ENCODE measurements at regions not wholly inside any gene's neighbourhood (a gene's known extent, or its start where the extent isn't known, plus 50 kb on each side); places are given as distances from the start of the nearest gene placed in this dataset.
"Not testable (repeated sequence)": the region's sequence is repeated elsewhere in the genome, so short reads cannot be mapped to it uniquely, and the experiment has no call there.

- no peaks in the 10 kb centered on the region for H3K4me1 ChIP-seq (ENCODE audit: control insufficient read depth in 2 of 2, insufficient read depth in 2 of 2, low read length in 2 of 2)
- H3K36me3 ChIP-seq (ENCODE audit: control insufficient read depth in 2 of 2, insufficient read depth in 2 of 2, low read length in 1 of 2), result no peaks in the 10 kb centered on the region
- no peak for DNase-seq (ENCODE audit: low read depth in 6 of 9, low spot score in 9 of 9)
- H3K27me3 ChIP-seq (ENCODE audit: control insufficient read depth in 2 of 2, insufficient read depth in 1 of 2, low read length in 1 of 2), result no peaks in the 10 kb centered on the region
- H3K4me3 ChIP-seq (ENCODE audit: low read length in 2 of 2), result no peak overlapping the region
- no peaks in the 10 kb centered on the region for H3K9me3 ChIP-seq (ENCODE audit: control insufficient read depth in 2 of 2, insufficient read depth in 1 of 2, low read length in 1 of 2)
- 87% methylated on average over 3 of the region's 3 CpGs for WGBS
- no peak overlapping the region for H3K27ac ChIP-seq (ENCODE audit: low read depth in 1 of 2, low read length in 1 of 2)
Observed at GRCh38 chr2:133993160-133993559, 260.7 kb upstream of the MGAT5 start.

GRCh38 chr2:133998726-133999125 is 255.1 kb upstream of the MGAT5 start:
- H3K4me3 ChIP-seq (ENCODE audit: low read length in 2 of 2); H3K27ac ChIP-seq (ENCODE audit: low read depth in 1 of 2, low read length in 1 of 2); DNase-seq (ENCODE audit: low read depth in 6 of 9, low spot score in 9 of 9); H3K9me3 ChIP-seq (ENCODE audit: control insufficient read depth in 2 of 2, insufficient read depth in 1 of 2, low read length in 1 of 2); H3K27me3 ChIP-seq (ENCODE audit: control insufficient read depth in 2 of 2, insufficient read depth in 1 of 2, low read length in 1 of 2); H3K36me3 ChIP-seq (ENCODE audit: control insufficient read depth in 2 of 2, insufficient read depth in 2 of 2, low read length in 1 of 2); H3K4me1 ChIP-seq (ENCODE audit: control insufficient read depth in 2 of 2, insufficient read depth in 2 of 2, low read length in 2 of 2): not testable (repeated sequence)
- WGBS, result 88% methylated on average over 4 of the region's 4 CpGs

GRCh38 chr2:134002391-134002790 is 251.5 kb upstream of the MGAT5 start:
- Histone ChIP-seq H3K27ac (ENCODE audit: low read depth in 1 of 2, low read length in 1 of 2) (no peak overlapping the region), H3K9me3 (ENCODE audit: control insufficient read depth in 2 of 2, insufficient read depth in 1 of 2, low read length in 1 of 2) (no peaks in the 10 kb centered on the region), H3K4me1 (ENCODE audit: control insufficient read depth in 2 of 2, insufficient read depth in 2 of 2, low read length in 2 of 2) (no peaks in the 10 kb centered on the region), H3K36me3 (ENCODE audit: control insufficient read depth in 2 of 2, insufficient read depth in 2 of 2, low read length in 1 of 2) (no peaks in the 10 kb centered on the region), H3K27me3 (ENCODE audit: control insufficient read depth in 2 of 2, insufficient read depth in 1 of 2, low read length in 1 of 2) (no peaks in the 10 kb centered on the region), H3K4me3 (ENCODE audit: low read length in 2 of 2) (no peak overlapping the region)
- 100% methylated on average over 1 of the region's 1 CpG for WGBS
- no peak for DNase-seq (ENCODE audit: low read depth in 6 of 9, low spot score in 9 of 9)

- H3K27me3 ChIP-seq (ENCODE audit: control insufficient read depth in 2 of 2, insufficient read depth in 1 of 2, low read length in 1 of 2), result no peaks in the 10 kb centered on the region
- H3K4me3 ChIP-seq (ENCODE audit: low read length in 2 of 2), result no peak overlapping the region
- H3K36me3 ChIP-seq (ENCODE audit: control insufficient read depth in 2 of 2, insufficient read depth in 2 of 2, low read length in 1 of 2), result no peaks in the 10 kb centered on the region
- no peaks in the 10 kb centered on the region for H3K9me3 ChIP-seq (ENCODE audit: control insufficient read depth in 2 of 2, insufficient read depth in 1 of 2, low read length in 1 of 2)
- no peak for DNase-seq (ENCODE audit: low read depth in 6 of 9, low spot score in 9 of 9)
- 3% methylated on average over 1 of the region's 1 CpG for WGBS
- no peak overlapping the region for H3K27ac ChIP-seq (ENCODE audit: low read depth in 1 of 2, low read length in 1 of 2)
- H3K4me1 ChIP-seq (ENCODE audit: control insufficient read depth in 2 of 2, insufficient read depth in 2 of 2, low read length in 2 of 2), result no peaks in the 10 kb centered on the region
Observed at GRCh38 chr2:134002921-134003320, 251.0 kb upstream of the MGAT5 start.

GRCh38 chr2:134004467-134004866 is 249.4 kb upstream of the MGAT5 start:
- Histone ChIP-seq H3K27me3 (ENCODE audit: control insufficient read depth in 2 of 2, insufficient read depth in 1 of 2, low read length in 1 of 2) (no peaks in the 10 kb centered on the region), H3K9me3 (ENCODE audit: control insufficient read depth in 2 of 2, insufficient read depth in 1 of 2, low read length in 1 of 2) (no peaks in the 10 kb centered on the region), H3K36me3 (ENCODE audit: control insufficient read depth in 2 of 2, insufficient read depth in 2 of 2, low read length in 1 of 2) (no peaks in the 10 kb centered on the region), H3K4me1 (ENCODE audit: control insufficient read depth in 2 of 2, insufficient read depth in 2 of 2, low read length in 2 of 2) (no peaks in the 10 kb centered on the region), H3K27ac (ENCODE audit: low read depth in 1 of 2, low read length in 1 of 2) (no peak overlapping the region), H3K4me3 (ENCODE audit: low read length in 2 of 2) (no peak overlapping the region)
- 98% methylated on average over 1 of the region's 1 CpG for WGBS
- DNase-seq (ENCODE audit: low read depth in 6 of 9, low spot score in 9 of 9), result no peak

- Histone ChIP-seq H3K4me1 (ENCODE audit: control insufficient read depth in 2 of 2, insufficient read depth in 2 of 2, low read length in 2 of 2) (no peaks in the 10 kb centered on the region), H3K27ac (ENCODE audit: low read depth in 1 of 2, low read length in 1 of 2) (no peak overlapping the region), H3K27me3 (ENCODE audit: control insufficient read depth in 2 of 2, insufficient read depth in 1 of 2, low read length in 1 of 2) (peaks cover 0 to 2% of the 10 kb centered on the region in 2 donors), H3K36me3 (ENCODE audit: control insufficient read depth in 2 of 2, insufficient read depth in 2 of 2, low read length in 1 of 2) (no peaks in the 10 kb centered on the region), H3K9me3 (ENCODE audit: control insufficient read depth in 2 of 2, insufficient read depth in 1 of 2, low read length in 1 of 2) (no peaks in the 10 kb centered on the region), H3K4me3 (ENCODE audit: low read length in 2 of 2) (no peak overlapping the region)
- DNase-seq (ENCODE audit: low read depth in 6 of 9, low spot score in 9 of 9), result no peak
- WGBS, result 49% methylated on average over 1 of the region's 1 CpG
Observed at GRCh38 chr2:134008837-134009236, 245.0 kb upstream of the MGAT5 start.

GRCh38 chr2:134009440-134009839 is 244.4 kb upstream of the MGAT5 start:
- H3K4me1 ChIP-seq (ENCODE audit: control insufficient read depth in 2 of 2, insufficient read depth in 2 of 2, low read length in 2 of 2), result no peaks in the 10 kb centered on the region

GRCh38 chr2:134009906-134010305 is 244.0 kb upstream of the MGAT5 start:
- not testable (repeated sequence) for H3K4me3 ChIP-seq (ENCODE audit: low read length in 2 of 2); H3K27me3 ChIP-seq (ENCODE audit: control insufficient read depth in 2 of 2, insufficient read depth in 1 of 2, low read length in 1 of 2); DNase-seq (ENCODE audit: low read depth in 6 of 9, low spot score in 9 of 9); H3K36me3 ChIP-seq (ENCODE audit: control insufficient read depth in 2 of 2, insufficient read depth in 2 of 2, low read length in 1 of 2); H3K9me3 ChIP-seq (ENCODE audit: control insufficient read depth in 2 of 2, insufficient read depth in 1 of 2, low read length in 1 of 2); H3K4me1 ChIP-seq (ENCODE audit: control insufficient read depth in 2 of 2, insufficient read depth in 2 of 2, low read length in 2 of 2); H3K27ac ChIP-seq (ENCODE audit: low read depth in 1 of 2, low read length in 1 of 2)
- 87% methylated on average over 13 of the region's 17 CpGs for WGBS

More at GRCh38 chr2:134009440-134009839, 244.4 kb upstream of the MGAT5 start:
- Histone ChIP-seq H3K4me3 (ENCODE audit: low read length in 2 of 2) (no peak overlapping the region), H3K9me3 (ENCODE audit: control insufficient read depth in 2 of 2, insufficient read depth in 1 of 2, low read length in 1 of 2) (no peaks in the 10 kb centered on the region), H3K27me3 (ENCODE audit: control insufficient read depth in 2 of 2, insufficient read depth in 1 of 2, low read length in 1 of 2) (peaks cover 0 to 2% of the 10 kb centered on the region in 2 donors), H3K27ac (ENCODE audit: low read depth in 1 of 2, low read length in 1 of 2) (no peak overlapping the region), H3K36me3 (ENCODE audit: control insufficient read depth in 2 of 2, insufficient read depth in 2 of 2, low read length in 1 of 2) (no peaks in the 10 kb centered on the region)
- no peak for DNase-seq (ENCODE audit: low read depth in 6 of 9, low spot score in 9 of 9)
- 94% methylated on average over 8 of the region's 8 CpGs for WGBS

- Histone ChIP-seq H3K36me3 (ENCODE audit: control insufficient read depth in 2 of 2, insufficient read depth in 2 of 2, low read length in 1 of 2) (no peaks in the 10 kb centered on the region), H3K27me3 (ENCODE audit: control insufficient read depth in 2 of 2, insufficient read depth in 1 of 2, low read length in 1 of 2) (peaks cover 0 to 2% of the 10 kb centered on the region in 2 donors), H3K4me3 (ENCODE audit: low read length in 2 of 2) (no peak overlapping the region), H3K27ac (ENCODE audit: low read depth in 1 of 2, low read length in 1 of 2) (no peak overlapping the region), H3K4me1 (ENCODE audit: control insufficient read depth in 2 of 2, insufficient read depth in 2 of 2, low read length in 2 of 2) (no peaks in the 10 kb centered on the region), H3K9me3 (ENCODE audit: control insufficient read depth in 2 of 2, insufficient read depth in 1 of 2, low read length in 1 of 2) (no peaks in the 10 kb centered on the region)
- WGBS, result 93% methylated on average over 6 of the region's 6 CpGs
- no peak for DNase-seq (ENCODE audit: low read depth in 6 of 9, low spot score in 9 of 9)
Observed at GRCh38 chr2:134011936-134012586, 241.8 kb upstream of the MGAT5 start.
